ENCODE measurements at regions not wholly inside any gene's neighbourhood (a gene's known extent, or its start where the extent isn't known, plus 50 kb on each side); places are given as distances from the start of the nearest gene placed in this dataset.
"Not testable (repeated sequence)": the region's sequence is repeated elsewhere in the genome, so short reads cannot be mapped to it uniquely, and the experiment has no call there.

GRCh38 chr4:11966782-11967181 is 538.1 kb upstream of the HS3ST1 start:
- no peak for TF ChIP-seq CTCF (conservative IDR thresholded peaks at IDR 0.05)
- TF ChIP-seq EZH2 (IDR thresholded peaks at IDR 0.05; ENCODE audit: low read depth): no peak
- H2AFZ ChIP-seq: no peak overlapping the region
- no peak overlapping the region for H3K27ac ChIP-seq
- no peak for DNase-seq
- no peaks in the 10 kb centered on the region for H3K4me1 ChIP-seq (replicated peaks; ENCODE audit: insufficient read depth)
- H3K79me2 ChIP-seq (ENCODE audit: low read depth): no peaks in the 10 kb centered on the region
- no peak overlapping the region for H3K4me2 ChIP-seq
- intact Hi-C loops (cut with micrococcal nuclease; ENCODE audit: unreplicated experiment): no loop called here
- CTCF ChIA-PET: no interaction called here
- H4K20me1 ChIP-seq (ENCODE audit: insufficient read depth): no peaks in the 10 kb centered on the region
- H3K27me3 ChIP-seq (ENCODE audit: insufficient read depth, low read depth): no peaks in the 10 kb centered on the region
- no peaks in the 10 kb centered on the region for H3K9me3 ChIP-seq (ENCODE audit: insufficient read depth, low read depth)
- no peaks in the 10 kb centered on the region for H3K36me3 ChIP-seq (ENCODE audit: low read depth)
- no TSS peak for BruUV-seq (replicated peaks)
- H3K9me2 ChIP-seq (ENCODE audit: insufficient read depth): no peaks in the 10 kb centered on the region
- H3F3A ChIP-seq (ENCODE audit: insufficient read depth, low read depth): no peaks in the 10 kb centered on the region
- no peak overlapping the region for H3K4me3 ChIP-seq
- POLR2A ChIA-PET (ENCODE audit: unreplicated experiment): no interaction called here

- ChIA-PET CTCF (no interaction called here), POLR2A (ENCODE audit: unreplicated experiment) (no interaction called here)
- Histone ChIP-seq H3K36me3 (ENCODE audit: low read depth) (no peaks in the 10 kb centered on the region), H3K4me3 (no peak overlapping the region), H3F3A (ENCODE audit: insufficient read depth, low read depth) (no peaks in the 10 kb centered on the region), H4K20me1 (ENCODE audit: insufficient read depth) (no peaks in the 10 kb centered on the region), H3K27me3 (ENCODE audit: insufficient read depth, low read depth) (no peaks in the 10 kb centered on the region), H3K4me2 (no peak overlapping the region), H3K4me1 (replicated peaks; ENCODE audit: insufficient read depth) (no peaks in the 10 kb centered on the region), H2AFZ (no peak overlapping the region), H3K27ac (no peak overlapping the region), H3K9me2 (ENCODE audit: insufficient read depth) (peaks cover 6% of the 10 kb centered on the region; the same call in 1 of the 2 replicates), H3K9me3 (ENCODE audit: insufficient read depth, low read depth) (no peaks in the 10 kb centered on the region), H3K79me2 (ENCODE audit: low read depth) (no peaks in the 10 kb centered on the region)
- TF ChIP-seq CTCF (conservative IDR thresholded peaks at IDR 0.05): peak; percentile 64
- TF ChIP-seq EZH2 (IDR thresholded peaks at IDR 0.05; ENCODE audit: low read depth): no peak
- intact Hi-C loops (cut with micrococcal nuclease; ENCODE audit: unreplicated experiment): no loop called here
- BruUV-seq (replicated peaks): no TSS peak
- no peak for DNase-seq
Observed at GRCh38 chr4:11954093-11954492, 525.4 kb upstream of the HS3ST1 start.

GRCh38 chr4:11949355-11949754 is 520.7 kb upstream of the HS3ST1 start:
- no peak for TF ChIP-seq EZH2 (IDR thresholded peaks at IDR 0.05; ENCODE audit: low read depth)
- no peak for TF ChIP-seq CTCF (conservative IDR thresholded peaks at IDR 0.05)
- Histone ChIP-seq H3K27me3 (ENCODE audit: insufficient read depth, low read depth) (no peaks in the 10 kb centered on the region), H2AFZ (no peak overlapping the region), H3K27ac (no peak overlapping the region), H3F3A (ENCODE audit: insufficient read depth, low read depth) (no peaks in the 10 kb centered on the region), H4K20me1 (ENCODE audit: insufficient read depth) (no peaks in the 10 kb centered on the region), H3K36me3 (ENCODE audit: low read depth) (no peaks in the 10 kb centered on the region), H3K79me2 (ENCODE audit: low read depth) (no peaks in the 10 kb centered on the region), H3K9me3 (ENCODE audit: insufficient read depth, low read depth) (no peaks in the 10 kb centered on the region), H3K4me1 (replicated peaks; ENCODE audit: insufficient read depth) (no peaks in the 10 kb centered on the region), H3K4me3 (no peak overlapping the region), H3K9me2 (ENCODE audit: insufficient read depth) (no peaks in the 10 kb centered on the region), H3K4me2 (no peak overlapping the region)
- CTCF ChIA-PET: no interaction called here
- no peak for DNase-seq
- no TSS peak for BruUV-seq (replicated peaks)
- intact Hi-C loops (cut with micrococcal nuclease; ENCODE audit: unreplicated experiment): loop anchor here (10.0 kb wide), 1 partner anchor 755 kb away; no protein-coding TSS in a partner anchor
- POLR2A ChIA-PET (ENCODE audit: unreplicated experiment): no interaction called here

- H3K9me2 ChIP-seq (ENCODE audit: insufficient read depth); CTCF ChIA-PET; H3K27me3 ChIP-seq (ENCODE audit: insufficient read depth, low read depth); H3K36me3 ChIP-seq (ENCODE audit: low read depth); H3K79me2 ChIP-seq (ENCODE audit: low read depth); H4K20me1 ChIP-seq (ENCODE audit: insufficient read depth); BruUV-seq (replicated peaks); POLR2A ChIA-PET (ENCODE audit: unreplicated experiment); H3K9me3 ChIP-seq (ENCODE audit: insufficient read depth, low read depth); H3K4me3 ChIP-seq; DNase-seq; H2AFZ ChIP-seq; H3K4me2 ChIP-seq; H3F3A ChIP-seq (ENCODE audit: insufficient read depth, low read depth); H3K27ac ChIP-seq; H3K4me1 ChIP-seq (replicated peaks; ENCODE audit: insufficient read depth): not testable (repeated sequence)
- intact Hi-C loops (cut with micrococcal nuclease; ENCODE audit: unreplicated experiment): loop anchor here (10.0 kb wide), 1 partner anchor 753 kb away; no protein-coding TSS in a partner anchor
Observed at GRCh38 chr4:11947629-11948028, 518.9 kb upstream of the HS3ST1 start.

Measured in PC-9 (cell line).